Body of pancreas (tissue), 4 donors: ENCODE measurements at regions not wholly inside any gene's neighbourhood (a gene's known extent, or its start where the extent isn't known, plus 50 kb on each side); places are given as distances from the start of the nearest gene placed in this dataset.

ENCODE experiments used
- CTCF ChIP-seq, 7 experiments: fragments of 450-650 bp in 4 of 7; fragments of 200-600 bp in 3 of 7; sonication (generic) in 3 of 7; IDR thresholded peaks; one replicate each; pipeline ENCODE4 v1.5.1; 2016 to 2019; ENCODE audit warnings: antibody characterized with exemption in 7 of 7
- POLR2A ChIP-seq, 3 donors: fragments of 450-650 bp; IDR thresholded peaks; one replicate each; pipeline ENCODE4 v1.6.1; 2016; ENCODE audit warnings: antibody characterized with exemption in 3 of 3, mild to moderate bottlenecking in 2 of 3

- TF ChIP-seq CTCF (IDR thresholded peaks at IDR 0.05) (no peak), POLR2A (IDR thresholded peaks at IDR 0.05) (no peak)
Observed at GRCh38 chr2:21757805-21758430, 634.1 kb downstream of the TDRD15 start.
